K562 (cell line): ENCODE measurements at regions not wholly inside any gene's neighbourhood (a gene's known extent, or its start where the extent isn't known, plus 50 kb on each side); places are given as distances from the start of the nearest gene placed in this dataset.

Experiments used
- ATF7 ChIP-seq: fragments of 450-650 bp; IDR thresholded peaks from 2 replicates; pipeline ENCODE4 v1.7.1; 2014; ENCODE audit warnings: mild to moderate bottlenecking, moderate library complexity
- CEBPZ ChIP-seq: fragments of 150-350 bp; IDR thresholded peaks from 2 replicates; pipeline ENCODE4 v1.6.1; 2014; ENCODE audit warnings: low read depth, mild to moderate bottlenecking, low read length, borderline replicate concordance
- EZH2 ChIP-seq: IDR thresholded peaks from 2 replicates; pipeline ENCODE4 v1.6.1; 2012; ENCODE audit warnings: low read depth, mild to moderate bottlenecking, inconsistent platforms, low read length, borderline replicate concordance
- NFXL1 ChIP-seq: fragments of 450-650 bp; formaldehyde crosslinking; IDR thresholded peaks from 2 replicates; pipeline ENCODE4 v1.4.0; 2021; ENCODE audit warnings: mild to moderate bottlenecking
- RAD21 ChIP-seq, 2 experiments: fragments of 250-450 bp in 1 of 2; fragments of 450-650 bp in 1 of 2; sonication (Bioruptor Pico) in 1 of 2; formaldehyde crosslinking in 1 of 2; IDR thresholded peaks in 1 of 2; conservative IDR thresholded peaks in 1 of 2; 2 replicates each; pipeline versions ENCODE4 v1.4.0 to v1.8.0; 2020 to 2022; ENCODE audit warnings: mild to moderate bottlenecking in 2 of 2, moderate library complexity in 1 of 2
- TARDBP ChIP-seq: fragments of 450-650 bp; IDR thresholded peaks from 2 replicates; pipeline ENCODE4 v1.6.1; 2016
- XRCC5 ChIP-seq: fragments of 200-400 bp; formaldehyde crosslinking; IDR thresholded peaks from 2 replicates; pipeline ENCODE4 v1.6.1; 2017; ENCODE audit warnings: low read depth, mild to moderate bottlenecking, low read length
- ZNF77 ChIP-seq: fragments of 250-450 bp; sonication (Bioruptor Pico); IDR thresholded peaks from 2 replicates; pipeline ENCODE4 v1.5.0; 2020

- TF ChIP-seq XRCC5 (no peak), TARDBP (no peak), CEBPZ (no peak), ATF7 (no peak), EZH2 (no peak), ZNF77 (CRISPR knock-in tag) (no peak), RAD21 (CRISPR knock-in tag; conservative IDR thresholded peaks at IDR 0.05 in 1 of 2, IDR thresholded peaks at IDR 0.05 in 1 of 2) (no peak), NFXL1 (CRISPR knock-in tag) (no peak)
Measured at GRCh38 chr1:55713516-55713915, 498.4 kb upstream of the USP24 start.
